SU-DHL-6 (cell line): ENCODE measurements at regions not wholly inside any gene's neighbourhood (a gene's known extent, or its start where the extent isn't known, plus 50 kb on each side); places are given as distances from the start of the nearest gene placed in this dataset.

Source experiments
- EZH2phosphoT487 ChIP-seq: fragments of 200-600 bp; sonication (generic), shearing (Covaris generic); conservative IDR thresholded peaks from 2 replicates; pipeline ENCODE4 v1.6.1; 2018; ENCODE audit warnings: mild to moderate bottlenecking, antibody characterized with exemption, low read length, moderate library complexity, mixed read lengths
- TF ChIP-seq, protein P1 (sequence below): fragments of 200-600 bp; sonication (generic); IDR thresholded peaks from one replicate; pipeline ENCODE4 v1.5.1; 2017; ENCODE audit warnings: antibody characterized with exemption, mild to moderate bottlenecking, low read length, moderate library complexity; ENCODE audit not compliant: insufficient read depth, poor library complexity, severe bottlenecking

DNA sequence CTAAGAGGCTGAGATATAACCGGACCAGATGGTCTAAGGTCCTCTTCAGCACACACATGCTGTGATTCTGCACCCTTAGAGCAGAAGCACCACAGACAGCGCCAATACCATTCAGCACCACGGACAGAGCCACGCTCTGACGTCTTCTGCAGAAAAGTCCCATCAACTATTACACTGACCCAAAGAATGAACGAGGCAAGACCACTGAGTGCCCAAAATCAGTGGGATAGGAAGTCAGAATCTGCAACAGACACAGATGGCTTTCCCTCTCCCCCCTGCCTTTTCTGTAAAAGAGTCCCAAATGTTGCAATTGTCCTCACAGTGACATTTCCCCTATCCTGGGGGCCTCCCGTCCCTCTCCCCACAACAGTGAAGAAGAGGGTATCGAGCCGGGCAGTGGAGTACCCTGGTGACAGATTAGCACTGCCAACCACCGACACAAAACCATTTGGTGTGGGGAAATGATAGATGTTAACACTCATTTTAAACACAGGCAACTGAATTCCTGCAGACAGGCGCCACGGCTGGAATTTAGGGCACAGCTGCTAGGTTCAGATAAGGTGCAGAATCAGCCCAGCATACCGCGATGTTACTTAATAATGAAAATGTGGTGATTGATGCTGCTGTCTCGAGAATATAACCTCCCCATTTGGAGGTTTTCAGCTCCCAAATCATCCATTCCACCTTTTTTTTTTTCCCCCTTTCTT lies 66.6 kb upstream of the CTNNBL1 start:
- TF ChIP-seq, protein P1, sequence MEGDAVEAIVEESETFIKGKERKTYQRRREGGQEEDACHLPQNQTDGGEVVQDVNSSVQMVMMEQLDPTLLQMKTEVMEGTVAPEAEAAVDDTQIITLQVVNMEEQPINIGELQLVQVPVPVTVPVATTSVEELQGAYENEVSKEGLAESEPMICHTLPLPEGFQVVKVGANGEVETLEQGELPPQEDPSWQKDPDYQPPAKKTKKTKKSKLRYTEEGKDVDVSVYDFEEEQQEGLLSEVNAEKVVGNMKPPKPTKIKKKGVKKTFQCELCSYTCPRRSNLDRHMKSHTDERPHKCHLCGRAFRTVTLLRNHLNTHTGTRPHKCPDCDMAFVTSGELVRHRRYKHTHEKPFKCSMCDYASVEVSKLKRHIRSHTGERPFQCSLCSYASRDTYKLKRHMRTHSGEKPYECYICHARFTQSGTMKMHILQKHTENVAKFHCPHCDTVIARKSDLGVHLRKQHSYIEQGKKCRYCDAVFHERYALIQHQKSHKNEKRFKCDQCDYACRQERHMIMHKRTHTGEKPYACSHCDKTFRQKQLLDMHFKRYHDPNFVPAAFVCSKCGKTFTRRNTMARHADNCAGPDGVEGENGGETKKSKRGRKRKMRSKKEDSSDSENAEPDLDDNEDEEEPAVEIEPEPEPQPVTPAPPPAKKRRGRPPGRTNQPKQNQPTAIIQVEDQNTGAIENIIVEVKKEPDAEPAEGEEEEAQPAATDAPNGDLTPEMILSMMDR: no peak
- TF ChIP-seq EZH2phosphoT487: no peak
